AG20443 (cell line): ENCODE measurements at regions not wholly inside any gene's neighbourhood (a gene's known extent, or its start where the extent isn't known, plus 50 kb on each side); places are given as distances from the start of the nearest gene placed in this dataset.
"Not testable (repeated sequence)": the region's sequence is repeated elsewhere in the genome, so short reads cannot be mapped to it uniquely, and the experiment has no call there.

Experiments used
- DNase-seq: peaks from one replicate; pipeline ENCODE4 v3.0.0; 2012; ENCODE audit warnings: low spot score, mixed read lengths

GRCh38 chr7:142568435-142569097 is 180.7 kb upstream of the PRSS1 start:
- DNase-seq: peak; percentile 87

- no peak for DNase-seq
These were observed 181.8 kb upstream of the PRSS1 start for GRCh38 chr7:142567201-142568075.

GRCh38 chr7:142566271-142566670 is 183.0 kb upstream of the PRSS1 start:
- DNase-seq: no peak

GRCh38 chr7:142564125-142564524 is 185.1 kb upstream of the PRSS1 start:
- DNase-seq: not testable (repeated sequence)

- DNase-seq: peak; percentile 24
These were observed 185.8 kb upstream of the PRSS1 start for GRCh38 chr7:142563470-142563869.

- no peak for DNase-seq
These were observed 186.6 kb upstream of the PRSS1 start for GRCh38 chr7:142562688-142563087.

GRCh38 chr7:142561396-142561795 is 187.9 kb upstream of the PRSS1 start:
- DNase-seq: not testable (repeated sequence)

- DNase-seq: not testable (repeated sequence)
These were observed 188.5 kb upstream of the PRSS1 start for GRCh38 chr7:142560770-142561169.

- DNase-seq: no peak
These were observed 189.1 kb upstream of the PRSS1 start for GRCh38 chr7:142560166-142560565.

GRCh38 chr7:142557971-142558582 is 191.2 kb upstream of the PRSS1 start:
- peak; percentile 29 for DNase-seq

GRCh38 chr7:142556740-142557139 is 192.5 kb upstream of the PRSS1 start:
- DNase-seq: peak; percentile 90

- DNase-seq: no peak
These were observed 194.4 kb upstream of the PRSS1 start for GRCh38 chr7:142554560-142555532.

- peak; percentile 58 for DNase-seq
These were observed 196.1 kb upstream of the PRSS1 start for GRCh38 chr7:142553216-142553615.

GRCh38 chr7:142548978-142549377 is 200.3 kb upstream of the PRSS1 start:
- no peak for DNase-seq

- DNase-seq: no peak
These were observed 202.8 kb upstream of the PRSS1 start for GRCh38 chr7:142546452-142546851.

- DNase-seq: peak; percentile 37
These were observed 206.3 kb upstream of the PRSS1 start for GRCh38 chr7:142542942-142543341.

- DNase-seq: no peak
These were observed 207.2 kb upstream of the PRSS1 start for GRCh38 chr7:142542105-142542504.

- DNase-seq: no peak
These were observed 208.9 kb upstream of the PRSS1 start for GRCh38 chr7:142540371-142540770.

GRCh38 chr7:142539901-142540300 is 209.4 kb upstream of the PRSS1 start:
- DNase-seq: peak; percentile 30

- DNase-seq: no peak
These were observed 211.5 kb upstream of the PRSS1 start for GRCh38 chr7:142537760-142538159.

- peak; percentile 71 for DNase-seq
These were observed 214.0 kb upstream of the PRSS1 start for GRCh38 chr7:142535123-142535779.
